Pulmonary artery endothelial cell (primary cell): ENCODE measurements at regions not wholly inside any gene's neighbourhood (a gene's known extent, or its start where the extent isn't known, plus 50 kb on each side); places are given as distances from the start of the nearest gene placed in this dataset.

Experiments
- DNase-seq: peaks from one replicate; pipeline ENCODE4 v3.0.0-alpha.2; 2011; ENCODE audit warnings: low read depth, low spot score

DNA sequence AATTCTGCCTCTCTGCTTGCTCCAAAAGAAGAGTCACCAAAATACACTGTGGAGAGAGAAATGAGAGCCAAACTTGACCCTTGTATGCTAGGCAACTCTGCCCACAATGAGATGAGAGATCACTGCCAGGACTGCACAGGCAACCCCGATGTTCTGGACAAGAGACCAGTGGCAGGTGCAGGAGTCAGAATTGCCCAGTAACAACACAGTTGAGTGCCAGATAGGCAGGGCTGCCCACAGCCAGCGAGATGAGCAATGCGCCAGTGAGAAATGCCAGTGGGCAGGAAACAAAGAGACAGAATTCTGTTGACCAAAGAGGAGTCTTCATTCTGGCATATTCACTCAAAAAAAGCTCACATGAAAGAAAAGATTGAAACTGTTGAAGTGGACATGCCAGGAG is 570.7 kb downstream of the CAAP1 start:
- DNase-seq: no peak

DNA sequence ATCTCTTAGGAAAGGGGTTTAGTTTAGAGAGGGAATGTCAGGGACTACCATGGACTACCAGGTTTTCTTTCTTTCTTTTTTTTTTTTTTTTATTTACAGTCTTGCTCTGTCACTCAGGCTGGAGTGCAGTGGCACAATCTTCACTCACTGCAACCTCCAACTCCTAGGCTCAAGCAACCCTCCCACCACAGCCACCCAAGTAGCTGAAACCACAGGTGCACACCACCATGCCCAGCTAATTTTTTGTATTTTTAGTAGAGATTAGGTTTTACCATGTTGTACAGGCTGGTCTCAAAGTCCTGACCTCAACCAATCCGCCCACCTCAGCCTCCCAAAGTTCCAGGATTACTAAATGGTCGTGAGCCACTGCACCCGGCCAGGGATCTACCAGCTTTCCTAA is 572.7 kb downstream of the CAAP1 start:
- DNase-seq: no peak

DNA sequence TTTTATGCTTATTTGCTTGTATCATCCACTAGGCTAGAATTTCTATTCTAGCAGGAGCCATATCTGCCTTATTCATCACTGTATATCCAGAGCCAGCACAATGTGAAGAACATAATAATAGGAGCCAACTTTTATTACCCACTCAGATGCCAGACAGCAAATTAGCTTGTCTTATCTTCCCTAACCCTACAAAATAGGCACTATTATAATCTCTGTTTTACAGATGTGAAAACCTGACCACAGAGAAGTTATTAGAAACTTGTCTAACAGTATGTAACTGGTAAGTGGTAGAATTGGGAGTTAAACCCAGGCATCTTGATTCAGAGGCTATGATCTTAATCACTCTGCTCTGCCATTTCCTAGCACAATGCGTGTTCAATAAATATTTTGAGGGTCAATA is 579.5 kb downstream of the CAAP1 start:
- no peak for DNase-seq

DNA sequence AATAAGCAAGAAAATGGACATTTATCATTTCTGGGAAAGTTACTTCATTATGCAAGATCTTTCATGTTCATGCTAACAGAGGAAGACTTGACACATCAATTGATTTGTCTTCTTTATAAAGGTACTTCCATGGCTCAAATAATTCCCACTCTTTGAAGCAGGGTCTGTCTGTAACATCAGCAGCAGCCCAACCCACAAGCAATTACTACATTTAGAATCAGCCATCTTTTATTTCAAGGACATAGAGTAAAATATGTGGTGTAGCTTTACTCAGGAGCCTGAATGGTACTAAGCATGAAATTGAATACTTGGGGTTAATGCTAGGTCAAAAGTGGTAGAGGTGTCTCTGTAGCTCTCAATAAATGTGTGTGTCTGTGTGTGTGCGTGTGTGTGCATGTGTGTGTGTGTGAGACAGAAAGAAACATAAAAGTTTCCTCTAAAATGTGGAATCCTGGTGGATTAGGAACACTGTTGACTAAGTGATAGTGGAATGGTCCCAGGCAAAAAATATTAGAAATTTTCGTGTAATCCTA is 581.1 kb downstream of the CAAP1 start:
- DNase-seq: no peak

DNA sequence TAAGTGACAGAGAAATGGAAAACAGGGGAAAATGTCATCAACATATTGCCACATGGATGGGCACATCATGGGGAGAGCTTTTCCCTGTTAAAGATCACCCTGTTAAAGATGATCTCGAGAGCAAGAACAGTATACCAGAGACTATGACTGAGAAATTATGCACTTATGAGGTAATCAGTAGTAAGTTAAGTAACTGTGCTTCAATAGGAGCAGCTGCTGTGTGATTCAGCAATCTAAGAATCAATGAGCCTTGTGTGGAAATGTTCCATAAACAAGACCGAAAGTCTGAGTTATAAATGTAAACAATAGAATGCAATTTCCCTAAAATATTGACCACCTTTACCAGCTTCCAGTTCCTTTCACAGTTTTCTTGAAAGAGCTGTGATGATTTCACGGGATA is 582.3 kb downstream of the CAAP1 start:
- DNase-seq: no peak

GRCh38 chr9:26308328-26308727 is 584.3 kb downstream of the CAAP1 start:
- peak; percentile 17 for DNase-seq

GRCh38 chr9:26301659-26302058 is 590.9 kb downstream of the CAAP1 start:
- DNase-seq: no peak

- no peak for DNase-seq
These were observed 591.6 kb downstream of the CAAP1 start for GRCh38 chr9:26301046-26301445.

DNA sequence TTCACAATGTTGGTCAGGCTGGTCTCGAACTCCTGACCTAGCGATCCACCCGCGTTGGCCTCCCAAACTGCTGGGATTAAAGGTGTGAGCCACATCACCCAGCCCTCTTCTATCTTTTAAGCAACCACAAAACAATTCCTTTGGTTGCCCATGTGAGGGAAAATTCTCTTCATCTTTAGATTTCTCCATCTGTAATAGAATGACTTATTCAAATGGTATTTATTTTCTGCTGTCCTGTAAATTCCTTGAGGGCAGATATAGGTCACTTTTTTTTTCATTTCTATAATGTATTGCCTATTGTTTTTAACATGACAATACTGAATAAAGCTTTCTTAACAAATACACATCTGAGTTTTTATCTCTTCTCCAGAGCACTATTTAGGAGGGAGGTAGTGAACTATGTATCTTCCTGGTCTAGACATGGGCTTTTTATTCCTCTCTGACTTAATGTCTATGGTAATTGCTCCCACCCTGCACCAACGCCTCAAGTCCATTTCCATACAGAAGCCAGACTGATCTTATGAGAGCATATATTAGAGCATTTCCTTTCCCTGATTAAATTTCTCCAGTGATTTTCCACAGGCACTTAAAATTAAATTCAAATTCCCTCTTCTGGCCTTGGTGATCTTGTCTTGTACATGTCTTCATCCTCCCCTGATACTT is 595.6 kb downstream of the CAAP1 start:
- no peak for DNase-seq

GRCh38 chr9:26292943-26293342 is 599.7 kb downstream of the CAAP1 start:
- DNase-seq: no peak

DNA sequence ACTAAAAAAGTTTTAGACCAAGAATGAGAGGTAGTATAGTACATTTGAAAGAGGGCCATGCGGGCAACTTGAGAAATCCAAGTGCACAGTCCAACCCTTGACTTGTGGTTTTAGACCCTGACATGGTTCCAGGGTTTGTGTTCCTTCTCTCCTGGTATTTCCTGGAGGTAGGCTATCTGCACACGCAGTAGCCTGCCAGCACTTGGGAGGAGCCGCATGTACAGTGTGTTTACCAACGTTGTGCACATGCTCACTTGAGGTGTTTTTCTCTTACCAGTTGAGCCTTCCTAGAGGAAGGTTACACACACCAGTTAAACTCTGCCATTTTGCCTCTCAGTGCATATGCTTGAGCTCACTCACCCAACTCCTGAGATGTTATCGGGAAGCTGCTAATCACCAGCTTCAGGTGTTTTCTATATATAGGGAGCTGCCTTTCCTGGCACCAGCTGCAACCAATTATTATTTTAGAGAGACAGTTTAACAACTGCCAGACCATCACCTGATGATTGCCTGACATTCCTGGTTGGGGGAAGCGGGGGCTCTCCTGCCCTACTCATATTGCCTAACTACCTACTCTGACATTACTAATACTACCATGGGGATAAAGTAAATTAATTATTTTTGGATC is 593.4 kb upstream of the TUSC1 start:
- no peak for DNase-seq

DNA sequence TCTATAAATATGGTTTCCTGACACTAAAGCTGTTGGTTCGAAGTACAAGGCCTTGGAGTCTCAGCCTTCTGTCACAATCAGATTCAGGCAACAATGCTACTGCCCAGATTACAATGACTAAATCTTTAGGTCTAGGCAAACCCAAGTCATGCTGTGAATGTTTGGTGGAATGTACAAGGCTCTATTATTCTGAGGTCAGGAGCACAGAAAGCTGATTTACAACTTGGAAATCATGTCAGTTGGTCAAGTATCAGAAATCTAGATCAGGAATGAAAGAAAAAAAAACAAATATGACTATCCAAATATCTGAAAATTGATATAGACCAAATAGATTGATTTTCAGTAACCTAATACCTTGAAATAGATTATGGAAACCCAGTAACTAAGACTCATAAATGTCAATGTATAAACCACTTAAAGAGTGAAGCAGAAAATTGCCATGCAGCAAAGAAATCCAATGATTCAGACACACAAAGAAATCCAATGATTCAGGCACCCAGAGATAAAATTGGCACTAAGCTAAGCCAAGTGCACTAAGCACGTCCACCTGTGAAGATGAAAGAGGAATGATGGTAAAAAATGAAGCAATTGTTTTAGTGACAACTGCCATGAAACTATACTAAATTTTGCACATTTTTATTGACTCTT is 588.0 kb upstream of the TUSC1 start:
- DNase-seq: no peak

GRCh38 chr9:26264709-26265601 is 586.7 kb upstream of the TUSC1 start:
- DNase-seq: no peak

GRCh38 chr9:26263478-26263877 is 585.2 kb upstream of the TUSC1 start:
- DNase-seq: no peak

DNA sequence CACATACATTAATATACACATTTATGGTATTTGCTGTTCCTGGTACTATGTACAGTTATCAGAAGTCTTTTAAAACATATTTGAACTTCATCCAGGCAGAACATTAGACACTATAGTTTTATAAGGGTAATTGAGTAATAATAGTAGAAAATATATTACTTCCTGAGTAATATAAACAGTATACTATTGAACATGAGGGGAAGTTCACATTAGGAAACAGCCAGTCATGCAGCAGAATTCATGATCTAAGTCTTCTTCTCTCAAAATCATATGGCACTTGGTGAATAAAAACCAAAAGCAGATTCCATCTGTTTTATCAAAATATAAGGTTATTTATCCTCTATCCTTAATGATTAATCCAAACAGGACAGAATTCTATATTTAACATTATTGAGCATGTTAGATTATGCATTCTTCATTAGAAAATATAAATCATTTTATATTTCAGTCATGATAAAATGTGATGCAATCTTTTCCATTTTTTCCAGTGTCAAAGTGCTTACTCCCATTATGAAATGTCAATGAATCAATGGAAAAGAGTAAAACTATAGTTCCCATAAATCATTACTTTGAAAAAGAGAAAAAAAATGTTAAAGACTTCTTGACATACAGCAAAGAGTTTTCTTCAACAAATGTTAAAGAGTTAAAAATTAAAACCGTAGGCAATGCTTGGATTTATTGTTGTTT is 584.3 kb upstream of the TUSC1 start:
- DNase-seq: no peak

DNA sequence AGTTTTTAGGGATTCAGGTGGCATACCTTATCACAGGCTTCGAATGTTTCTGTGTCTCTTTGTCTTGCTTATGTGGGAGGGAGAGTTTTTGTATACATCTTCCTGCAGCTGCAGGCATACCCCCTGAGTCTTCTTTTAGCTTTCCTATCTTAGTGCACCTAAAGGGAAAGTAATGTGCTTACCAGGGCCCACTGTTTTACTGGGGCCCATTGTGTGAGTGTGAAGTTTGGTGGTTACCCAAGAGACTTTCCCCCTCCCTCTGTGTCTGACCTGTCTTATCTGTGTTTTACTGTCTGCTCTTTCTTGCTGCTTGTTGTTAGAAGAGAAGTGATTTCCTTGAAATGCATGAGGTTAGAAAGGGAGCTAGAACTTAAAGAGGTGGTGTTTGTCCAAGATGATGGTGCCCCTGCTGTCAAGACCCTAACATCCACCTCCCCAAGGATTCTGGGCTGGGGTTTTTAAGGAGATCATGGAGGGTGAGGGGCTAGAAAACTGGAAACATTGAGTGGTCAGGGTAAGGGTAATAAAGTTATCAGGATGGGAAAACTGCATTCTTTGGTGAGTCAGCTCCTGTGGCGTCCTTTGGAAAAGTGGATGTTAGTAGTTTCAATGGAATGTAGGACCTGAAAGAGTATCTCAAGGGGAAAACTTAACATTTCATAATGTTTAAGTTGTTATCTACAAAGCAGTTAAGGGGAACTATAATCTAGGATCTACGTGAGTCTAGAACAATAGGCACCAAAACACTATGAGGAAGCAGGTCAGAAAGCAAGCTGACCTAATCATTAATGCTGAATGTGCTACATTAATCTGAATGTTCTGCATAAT is 583.5 kb upstream of the TUSC1 start:
- DNase-seq: peak; percentile 62

DNA sequence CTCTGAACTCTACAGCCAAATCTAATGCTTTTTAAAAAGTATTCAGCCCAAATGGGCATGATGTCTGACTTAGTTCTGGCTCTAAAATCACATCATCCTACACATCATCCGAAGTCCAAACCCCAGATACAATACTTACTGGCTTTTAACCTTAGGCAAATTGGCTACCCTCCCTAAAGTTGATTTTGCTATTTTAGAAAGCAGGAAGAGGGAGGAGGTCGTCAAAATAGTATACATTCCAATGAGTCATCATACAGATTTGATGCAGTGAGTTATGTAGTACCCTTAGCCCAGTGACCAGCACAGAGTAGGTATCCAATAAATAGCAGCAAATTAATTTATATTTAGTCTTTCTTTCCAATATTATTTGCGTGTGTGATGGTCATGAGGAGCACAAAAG is 582.0 kb upstream of the TUSC1 start:
- no peak for DNase-seq

- DNase-seq: no peak
These were observed 569.6 kb upstream of the TUSC1 start for GRCh38 chr9:26247861-26248260.

DNA sequence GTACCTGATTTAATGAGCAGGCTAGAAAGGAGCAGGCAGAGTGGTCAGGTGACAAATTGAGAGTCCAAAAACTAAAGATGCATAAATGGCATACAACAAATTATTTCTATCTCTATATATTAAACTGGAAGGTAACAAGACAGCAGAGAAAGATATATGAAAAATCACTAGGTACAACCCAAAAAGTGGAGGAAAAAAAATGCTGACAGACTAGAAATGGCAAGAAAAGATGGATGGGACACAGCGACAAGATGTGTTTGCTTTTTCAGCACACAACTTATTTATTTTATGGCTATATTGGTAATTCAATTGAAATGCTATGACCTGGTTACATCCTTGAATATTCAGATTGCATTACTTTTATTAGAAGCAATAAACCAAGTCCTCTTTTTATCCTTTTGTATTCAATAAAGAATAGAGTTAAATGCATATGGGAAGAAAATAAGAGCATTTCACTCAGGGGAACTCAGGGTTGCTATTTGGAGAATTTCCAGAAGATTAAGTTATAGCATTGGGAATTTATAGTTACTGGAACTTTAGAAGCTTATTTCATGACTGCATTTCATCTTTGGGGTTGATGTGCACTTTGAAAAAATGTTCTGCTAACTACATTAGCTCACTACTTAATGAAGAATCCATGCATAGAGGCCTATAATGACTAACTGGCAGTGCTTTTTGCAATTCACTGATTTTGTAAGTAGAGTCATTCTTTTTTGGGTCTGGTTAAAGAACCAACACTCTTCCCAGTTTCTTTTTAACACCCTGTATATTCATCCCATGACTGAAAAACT is 566.6 kb upstream of the TUSC1 start:
- DNase-seq: no peak
